HL-60 (cell line): ENCODE measurements at regions not wholly inside any gene's neighbourhood (a gene's known extent, or its start where the extent isn't known, plus 50 kb on each side); places are given as distances from the start of the nearest gene placed in this dataset.

Experiments used
- CTCF ChIP-seq: IDR thresholded peaks from one replicate; pipeline ENCODE4 v1.5.1; 2011; ENCODE audit warnings: low read length, control low read depth, inconsistent platforms; ENCODE audit not compliant: insufficient read depth
- GABPA ChIP-seq: IDR thresholded peaks from 2 replicates; pipeline ENCODE4 v1.6.1; 2012; ENCODE audit warnings: low read depth
- POLR2AphosphoS5 ChIP-seq: IDR thresholded peaks from 2 replicates; pipeline ENCODE4 v1.6.1; 2012; ENCODE audit warnings: low read depth
- REST ChIP-seq: IDR thresholded peaks from 2 replicates; pipeline ENCODE4 v1.6.1; 2012; ENCODE audit warnings: low read depth; ENCODE audit not compliant: insufficient replicate concordance
- SPI1 ChIP-seq: IDR thresholded peaks from 2 replicates; pipeline ENCODE4 v1.6.1; 2012; ENCODE audit warnings: low read depth, mild to moderate bottlenecking, borderline replicate concordance

- TF ChIP-seq REST (no peak), GABPA (no peak), CTCF (no peak), POLR2AphosphoS5 (no peak), SPI1 (no peak)
Observed at GRCh38 chr2:109066917-109067597, 61.9 kb upstream of the SH3RF3 start.
